Smooth muscle cell (in vitro differentiated cells): ENCODE measurements at regions not wholly inside any gene's neighbourhood (a gene's known extent, or its start where the extent isn't known, plus 50 kb on each side); places are given as distances from the start of the nearest gene placed in this dataset.

Experiments used
- DNase-seq: peaks from one replicate; lab custom pipeline; 2025; ENCODE audit not compliant: unreplicated experiment; lab: John Stamatoyannopoulos, UW
- H2AFZ ChIP-seq: fragments of 200-600 bp; sonication (generic); 2 replicates; pipeline ENCODE4 v1.6.0; 2016; ENCODE audit warnings: antibody characterized with exemption, low read depth, mild to moderate bottlenecking
- H3F3A ChIP-seq: fragments of 200-600 bp; sonication (generic); 2 replicates; pipeline ENCODE4 v1.6.0; 2017; ENCODE audit warnings: antibody characterized with exemption, low read depth
- H3K27ac ChIP-seq: fragments of 200-600 bp; sonication (generic); 2 replicates; pipeline ENCODE4 v1.5.1; 2016; ENCODE audit warnings: low read depth, mild to moderate bottlenecking
- H3K27me3 ChIP-seq: fragments of 200-600 bp; sonication (generic); 2 replicates; pipeline ENCODE4 v1.6.1; 2016; ENCODE audit warnings: low read depth, mild to moderate bottlenecking
- H3K36me3 ChIP-seq: fragments of 200-600 bp; sonication (generic); 2 replicates; pipeline ENCODE4 v1.5.1; 2016; ENCODE audit warnings: low read depth
- H3K4me1 ChIP-seq: fragments of 200-600 bp; sonication (generic); 2 replicates; pipeline ENCODE4 v1.5.1; 2016; ENCODE audit warnings: low read depth
- H3K4me2 ChIP-seq: fragments of 200-600 bp; sonication (generic); 2 replicates; pipeline ENCODE4 v1.6.0; 2016; ENCODE audit warnings: mild to moderate bottlenecking
- H3K4me3 ChIP-seq: fragments of 200-600 bp; sonication (generic); 2 replicates; pipeline ENCODE4 v1.5.1; 2016; ENCODE audit warnings: mild to moderate bottlenecking
- H3K79me2 ChIP-seq: fragments of 200-600 bp; sonication (generic); 2 replicates; pipeline ENCODE4 v1.6.0; 2016; ENCODE audit warnings: low read depth, mild to moderate bottlenecking
- H3K9ac ChIP-seq: fragments of 200-600 bp; sonication (generic); 2 replicates; pipeline ENCODE4 v1.6.0; 2016; ENCODE audit warnings: low read depth
- H3K9me3 ChIP-seq: fragments of 200-600 bp; sonication (generic); replicated peaks from 2 replicates; pipeline ENCODE4 v1.5.1; 2016; ENCODE audit warnings: low read depth
- H4K20me1 ChIP-seq: fragments of 200-600 bp; sonication (generic); 2 replicates; pipeline ENCODE4 v1.6.0; 2016; ENCODE audit warnings: low read depth
- WGBS: methylation state at CpG from one replicate; pipeline ENCODE4 v1.1.7; 2016; ENCODE audit warnings: low lambda C conversion rate; 5-methylcytosine and 5-hydroxymethylcytosine counted together
- TF ChIP-seq, protein P1 (sequence below): fragments of 200-600 bp; sonication (generic); IDR thresholded peaks from 2 replicates; pipeline ENCODE4 v1.5.1; 2017; ENCODE audit warnings: borderline replicate concordance, mild to moderate bottlenecking, antibody characterized with exemption; ENCODE audit not compliant: insufficient read depth, poor library complexity, severe bottlenecking

- Histone ChIP-seq H3K9ac (no peak overlapping the region), H3K4me3 (no peak overlapping the region), H3K9me3 (no peaks in the 10 kb centered on the region), H3K4me1 (peaks cover 7% of the 10 kb centered on the region), H3K27me3 (no peaks in the 10 kb centered on the region), H3K79me2 (no peaks in the 10 kb centered on the region), H2AFZ (no peak overlapping the region), H3F3A (no peaks in the 10 kb centered on the region), H3K27ac (no peak overlapping the region), H3K36me3 (no peaks in the 10 kb centered on the region), H4K20me1 (no peaks in the 10 kb centered on the region), H3K4me2 (no peak overlapping the region)
- WGBS = 92% methylated on average over 20 of the region's 20 CpGs
- TF ChIP-seq, protein P1, sequence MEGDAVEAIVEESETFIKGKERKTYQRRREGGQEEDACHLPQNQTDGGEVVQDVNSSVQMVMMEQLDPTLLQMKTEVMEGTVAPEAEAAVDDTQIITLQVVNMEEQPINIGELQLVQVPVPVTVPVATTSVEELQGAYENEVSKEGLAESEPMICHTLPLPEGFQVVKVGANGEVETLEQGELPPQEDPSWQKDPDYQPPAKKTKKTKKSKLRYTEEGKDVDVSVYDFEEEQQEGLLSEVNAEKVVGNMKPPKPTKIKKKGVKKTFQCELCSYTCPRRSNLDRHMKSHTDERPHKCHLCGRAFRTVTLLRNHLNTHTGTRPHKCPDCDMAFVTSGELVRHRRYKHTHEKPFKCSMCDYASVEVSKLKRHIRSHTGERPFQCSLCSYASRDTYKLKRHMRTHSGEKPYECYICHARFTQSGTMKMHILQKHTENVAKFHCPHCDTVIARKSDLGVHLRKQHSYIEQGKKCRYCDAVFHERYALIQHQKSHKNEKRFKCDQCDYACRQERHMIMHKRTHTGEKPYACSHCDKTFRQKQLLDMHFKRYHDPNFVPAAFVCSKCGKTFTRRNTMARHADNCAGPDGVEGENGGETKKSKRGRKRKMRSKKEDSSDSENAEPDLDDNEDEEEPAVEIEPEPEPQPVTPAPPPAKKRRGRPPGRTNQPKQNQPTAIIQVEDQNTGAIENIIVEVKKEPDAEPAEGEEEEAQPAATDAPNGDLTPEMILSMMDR = no peak
- DNase-seq = no peak
These were observed 111.9 kb upstream of the OTOS start for GRCh38 chr2:240252191-240252871.

DNA sequence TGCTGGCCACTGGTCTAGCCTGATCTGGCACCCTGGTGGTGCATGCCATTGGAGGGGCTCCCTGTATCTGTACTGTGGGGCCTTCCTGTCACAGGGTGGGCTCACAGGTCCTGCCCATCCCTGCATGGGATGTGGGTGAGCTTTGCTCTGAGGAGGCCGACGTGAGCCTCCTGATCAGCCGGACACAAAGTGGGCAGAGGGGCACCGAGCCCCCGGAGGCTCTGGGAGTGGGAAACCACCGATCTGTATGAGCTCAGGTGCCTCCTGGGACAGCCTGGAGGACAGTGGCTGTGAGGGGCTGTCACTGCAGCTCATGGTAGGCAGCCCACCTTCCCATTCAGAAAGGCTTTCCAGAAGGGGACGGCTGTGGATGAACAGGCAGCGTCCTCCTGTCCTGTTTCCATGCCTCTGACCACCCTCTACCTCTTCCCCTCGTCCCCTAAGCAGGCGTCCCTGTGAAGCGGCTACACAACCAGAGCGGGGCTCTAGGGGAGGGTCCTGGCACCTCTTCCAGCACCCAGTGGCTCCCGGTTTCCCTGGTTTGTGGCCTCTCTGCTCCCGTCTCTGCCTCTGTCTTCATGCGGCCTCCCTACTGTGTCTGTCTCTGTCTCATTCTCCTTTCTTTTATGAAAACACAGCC is 112.5 kb upstream of the OTOS start:
- TF ChIP-seq, protein P1 = no peak
- DNase-seq = no peak
- 95% methylated on average over 15 of the region's 15 CpGs for WGBS

DNA sequence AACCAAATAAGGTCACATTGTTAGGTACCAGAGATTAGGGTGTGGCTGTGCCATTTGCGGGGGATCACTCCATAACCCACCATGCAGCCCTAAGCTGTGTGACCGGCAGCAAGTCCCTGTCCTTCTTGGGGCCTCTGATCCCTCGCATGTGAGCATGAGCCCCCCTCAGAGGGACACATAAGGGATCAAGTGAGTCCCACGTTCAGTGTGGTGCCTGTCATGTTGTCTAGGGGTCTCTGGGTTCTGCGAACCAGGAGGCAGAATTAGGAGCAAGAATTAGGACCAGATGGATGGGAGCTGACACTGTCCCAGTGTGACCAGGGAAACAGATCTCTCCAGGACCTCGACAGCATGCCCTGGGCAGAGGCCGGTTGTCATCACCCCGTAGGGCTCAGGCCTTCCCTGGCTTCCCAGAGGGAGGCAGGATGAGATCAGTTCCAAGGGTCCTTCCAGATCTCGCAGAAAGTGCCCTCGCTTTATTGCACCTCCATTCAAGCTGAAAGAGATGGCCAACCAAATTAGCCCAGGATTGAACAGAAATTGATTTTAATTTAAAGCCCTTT is 113.2 kb upstream of the OTOS start:
- H3K79me2 ChIP-seq = no peaks in the 10 kb centered on the region
- no peaks in the 10 kb centered on the region for H3K27me3 ChIP-seq
- no peak overlapping the region for H3K9ac ChIP-seq
- H3K4me3 ChIP-seq = no peak overlapping the region
- TF ChIP-seq, protein P1 = no peak
- peaks cover 7% of the 10 kb centered on the region for H3K4me1 ChIP-seq
- H3F3A ChIP-seq = no peaks in the 10 kb centered on the region
- no peak overlapping the region for H3K27ac ChIP-seq
- H3K36me3 ChIP-seq = no peaks in the 10 kb centered on the region
- no peak overlapping the region for H2AFZ ChIP-seq
- H3K9me3 ChIP-seq = no peaks in the 10 kb centered on the region
- H4K20me1 ChIP-seq = no peaks in the 10 kb centered on the region
- 71% methylated on average over 10 of the region's 10 CpGs for WGBS
- no peak overlapping the region for H3K4me2 ChIP-seq
- no peak for DNase-seq

More for the DNA sequence above, 112.5 kb upstream of the OTOS start:
- H2AFZ ChIP-seq = no peak overlapping the region
- no peaks in the 10 kb centered on the region for H3K36me3 ChIP-seq
- H3K4me3 ChIP-seq = no peak overlapping the region
- no peaks in the 10 kb centered on the region for H3F3A ChIP-seq
- no peak overlapping the region for H3K4me2 ChIP-seq
- H3K27me3 ChIP-seq = no peaks in the 10 kb centered on the region
- no peak overlapping the region for H3K9ac ChIP-seq
- peaks cover 7% of the 10 kb centered on the region for H3K4me1 ChIP-seq
- H4K20me1 ChIP-seq = no peaks in the 10 kb centered on the region
- no peaks in the 10 kb centered on the region for H3K9me3 ChIP-seq
- no peaks in the 10 kb centered on the region for H3K79me2 ChIP-seq
- no peak overlapping the region for H3K27ac ChIP-seq
